ENCODE measurements at regions not wholly inside any gene's neighbourhood (a gene's known extent, or its start where the extent isn't known, plus 50 kb on each side); places are given as distances from the start of the nearest gene placed in this dataset.

DNA sequence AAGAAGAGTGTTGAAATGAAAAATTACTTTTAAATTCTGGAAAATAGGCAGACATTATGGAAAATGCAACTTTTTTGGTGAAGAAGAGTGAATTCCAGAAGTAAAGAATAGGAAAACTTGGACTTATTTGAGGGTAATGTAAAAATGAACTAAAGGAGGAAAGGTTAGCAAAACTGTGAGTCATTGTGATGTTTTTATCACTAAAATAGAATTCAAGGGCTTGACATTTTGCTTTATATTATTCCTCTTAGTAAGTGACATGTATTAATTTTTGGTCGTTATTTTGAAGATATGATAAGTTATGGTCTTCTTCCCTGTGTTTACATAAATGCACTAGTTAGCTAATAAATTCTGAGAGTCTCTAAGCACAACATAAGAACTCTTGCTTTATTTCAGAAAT lies 390.9 kb downstream of the FAT4 start:
- TF ChIP-seq POLR2AphosphoS5 (IDR thresholded peaks at IDR 0.05; ENCODE audit: low read depth, low read length): no peak
- TF ChIP-seq POLR2A (IDR thresholded peaks at IDR 0.05; ENCODE audit: low read depth, low read length): no peak
- TF ChIP-seq PAX5 (IDR thresholded peaks at IDR 0.05; ENCODE audit: insufficient read depth, low read length, severe bottlenecking): no peak
- no peak for TF ChIP-seq TAF1 (IDR thresholded peaks at IDR 0.05; ENCODE audit: low read depth, low read length)
